ENCODE measurements at regions not wholly inside any gene's neighbourhood (a gene's known extent, or its start where the extent isn't known, plus 50 kb on each side); places are given as distances from the start of the nearest gene placed in this dataset.
A peak's percentile ranks its signal among the peaks of the same experiment; 100 is the strongest.
"Not testable (repeated sequence)": the region's sequence is repeated elsewhere in the genome, so short reads cannot be mapped to it uniquely, and the experiment has no call there.

- no peak for DNase-seq (ENCODE audit: low spot score)
Observed at GRCh38 chr10:29725133-29725720, 90.5 kb upstream of the SVIL start.

- DNase-seq (ENCODE audit: low spot score) = no peak
Observed at GRCh38 chr10:29723726-29724125, 89.0 kb upstream of the SVIL start.

DNA sequence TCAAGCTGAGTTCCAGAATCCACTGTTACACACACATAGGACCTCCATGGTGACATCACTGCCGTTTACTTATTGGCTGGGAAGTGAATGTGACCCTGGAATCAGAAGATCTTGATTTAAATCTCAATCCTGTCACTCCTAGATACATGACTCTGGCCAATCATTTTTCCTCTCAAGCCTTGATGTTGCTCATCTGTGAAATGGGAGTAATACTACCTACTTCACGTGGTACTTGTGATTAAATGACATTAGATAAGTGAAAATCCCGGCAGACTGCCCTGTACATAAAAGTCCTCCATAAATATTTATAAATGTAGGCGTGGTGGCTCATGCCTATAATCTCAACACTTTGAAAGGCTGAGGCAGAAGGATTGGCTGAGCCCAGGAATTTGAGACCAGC, 88.0 kb upstream of the SVIL start:
- no peak for DNase-seq (ENCODE audit: low spot score)

DNA sequence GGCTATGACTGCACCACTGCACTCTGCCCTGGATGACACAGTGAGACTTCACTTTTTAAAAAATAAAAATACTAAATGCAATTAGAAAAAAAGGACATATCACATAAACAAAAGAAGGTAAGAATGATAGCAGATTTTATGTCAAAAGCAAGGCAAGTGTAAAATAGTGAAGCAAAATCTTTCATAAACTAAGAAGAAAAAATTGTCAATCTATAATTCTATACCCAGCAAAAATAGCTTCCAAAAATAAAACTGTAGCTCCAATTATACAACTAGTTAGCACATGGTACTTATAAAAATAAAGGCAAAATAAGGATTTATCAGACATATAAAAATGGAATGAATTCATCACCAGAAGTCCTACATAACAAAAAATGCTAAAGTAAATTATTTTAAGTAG, 85.4 kb upstream of the SVIL start:
- DNase-seq (ENCODE audit: low spot score) = no peak

- no peak for DNase-seq (ENCODE audit: low spot score)
Observed at GRCh38 chr10:29719281-29719675, 84.5 kb upstream of the SVIL start.

GRCh38 chr10:29715296-29715695, 80.5 kb upstream of the SVIL start:
- no peak for DNase-seq (ENCODE audit: low spot score)

DNA sequence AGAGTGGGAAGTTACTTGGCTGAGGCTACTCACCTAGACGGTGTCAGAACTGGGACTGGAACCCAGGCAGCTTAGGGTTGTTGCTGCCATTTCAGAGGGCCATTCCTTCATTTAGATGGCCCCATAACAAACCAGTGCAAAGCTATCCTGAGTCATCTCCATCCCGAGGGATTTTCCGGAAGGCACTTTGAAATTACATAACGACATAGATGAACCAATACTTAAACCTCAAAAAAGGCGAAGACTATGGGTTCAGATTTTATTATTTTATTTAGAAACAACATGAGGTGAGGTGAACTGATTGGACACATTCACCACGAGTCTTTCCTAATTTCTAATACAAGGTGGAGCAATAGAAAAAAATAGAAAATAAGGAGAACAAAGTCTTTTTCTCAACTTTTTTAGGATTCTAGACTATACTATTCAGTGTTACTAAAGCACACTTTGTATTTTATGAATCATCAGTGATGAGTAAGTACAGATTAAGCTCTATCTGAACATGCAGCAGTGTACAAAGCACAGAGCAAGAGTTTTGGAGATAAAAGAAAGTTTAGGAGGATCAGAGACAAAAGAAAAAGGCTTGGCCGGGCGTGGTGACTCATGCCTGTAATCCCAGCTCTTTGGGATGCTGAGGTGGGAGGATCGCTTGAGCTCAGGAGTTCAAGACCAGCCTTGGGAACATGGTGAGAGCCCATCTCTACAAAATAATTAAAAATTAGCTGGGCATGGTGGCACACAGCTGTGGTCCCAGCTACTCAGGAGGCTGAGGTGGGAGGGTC, 79.5 kb upstream of the SVIL start:
- DNase-seq (ENCODE audit: low spot score) = no peak

GRCh38 chr10:29713450-29713849, 78.7 kb upstream of the SVIL start:
- no peak for DNase-seq (ENCODE audit: low spot score)

GRCh38 chr10:29712108-29712507, 77.3 kb upstream of the SVIL start:
- DNase-seq (ENCODE audit: low spot score) = no peak

DNA sequence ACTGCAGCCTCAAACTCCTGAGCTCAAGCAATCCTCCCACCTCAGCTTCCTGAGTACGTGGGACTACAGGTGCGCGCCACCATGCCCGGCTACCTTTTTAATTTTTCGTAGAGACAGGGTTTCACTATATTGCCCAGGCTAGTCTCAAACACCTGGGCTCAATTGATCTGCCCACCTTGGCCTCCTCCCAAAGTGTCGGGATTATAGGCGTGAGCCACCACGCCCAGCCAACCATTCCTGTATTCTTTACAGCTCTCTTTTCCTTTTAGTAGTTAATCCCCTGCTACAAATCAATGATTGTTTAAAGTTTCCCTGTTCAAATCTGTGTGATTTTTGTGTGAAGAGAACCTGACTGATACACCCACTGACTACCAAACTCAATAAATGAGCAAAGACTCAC, 75.4 kb upstream of the SVIL start:
- no peak for DNase-seq (ENCODE audit: low spot score)

- DNase-seq (ENCODE audit: low spot score) = no peak
Observed at GRCh38 chr10:29709484-29710002, 74.8 kb upstream of the SVIL start.

DNA sequence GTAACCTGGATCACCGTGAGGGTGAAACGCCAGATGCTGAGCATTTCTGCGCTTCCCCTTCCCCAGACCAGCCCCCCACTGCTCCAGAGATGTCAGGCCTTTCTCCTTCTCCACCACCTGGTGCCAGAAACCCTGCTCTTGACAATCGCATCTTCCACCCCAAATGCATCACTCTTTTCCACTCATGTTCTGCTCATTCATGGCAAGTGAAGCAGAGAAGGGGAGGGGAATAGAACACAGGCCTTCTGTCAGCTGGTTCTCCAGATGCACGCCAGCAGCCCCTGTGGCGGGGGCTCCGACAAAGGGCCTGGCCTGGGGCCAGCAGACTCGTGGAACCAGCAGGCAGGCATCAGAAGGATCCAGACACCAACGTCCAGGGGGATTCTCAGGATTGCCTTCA, 68.5 kb upstream of the SVIL start:
- DNase-seq (ENCODE audit: low spot score) = no peak

DNA sequence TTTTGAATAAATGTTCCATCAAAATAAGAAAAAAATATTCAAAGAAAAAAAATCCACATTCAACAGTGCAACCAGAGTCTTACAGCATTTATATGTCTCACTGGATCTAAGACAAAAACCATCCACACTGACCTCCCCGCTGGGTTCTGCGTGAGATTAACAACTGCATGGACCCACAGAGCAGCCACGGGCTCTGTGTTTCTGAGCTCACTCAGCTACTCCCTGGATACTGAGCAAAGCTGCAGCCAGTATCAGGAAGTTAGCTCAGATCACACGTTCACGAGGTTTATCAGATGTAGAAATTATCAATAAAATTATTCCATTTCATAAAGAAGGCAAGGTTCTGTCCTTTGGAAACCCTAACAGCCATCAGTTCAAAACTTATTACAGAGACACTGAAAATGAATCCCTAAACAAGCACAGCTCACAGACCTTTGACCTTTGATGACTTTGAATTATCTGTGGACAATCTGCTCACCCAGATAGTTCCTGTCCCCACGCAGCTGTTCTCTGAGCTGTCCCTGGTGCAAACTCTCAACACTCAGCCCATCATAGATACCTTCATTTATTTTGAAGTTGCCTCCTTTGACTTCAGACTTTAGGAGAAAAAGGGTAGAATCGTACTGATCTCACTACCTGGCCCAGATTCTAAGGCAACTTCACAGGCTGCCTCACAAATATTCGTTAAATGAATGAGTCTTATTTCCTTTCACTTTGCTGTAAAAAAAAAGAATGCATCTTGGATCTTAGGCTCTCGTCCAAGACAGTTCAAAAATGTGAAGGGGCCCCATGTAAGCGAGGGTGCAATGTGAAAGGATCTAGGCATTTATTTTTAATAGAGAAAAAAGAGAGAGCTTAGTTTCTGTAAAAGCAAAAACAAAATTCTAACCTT, 67.7 kb upstream of the SVIL start:
- DNase-seq (ENCODE audit: low spot score) = no peak

GRCh38 chr10:29701306-29701705, 66.5 kb upstream of the SVIL start:
- no peak for DNase-seq (ENCODE audit: low spot score)

GRCh38 chr10:29699621-29700020, 64.8 kb upstream of the SVIL start:
- no peak for DNase-seq (ENCODE audit: low spot score)

DNA sequence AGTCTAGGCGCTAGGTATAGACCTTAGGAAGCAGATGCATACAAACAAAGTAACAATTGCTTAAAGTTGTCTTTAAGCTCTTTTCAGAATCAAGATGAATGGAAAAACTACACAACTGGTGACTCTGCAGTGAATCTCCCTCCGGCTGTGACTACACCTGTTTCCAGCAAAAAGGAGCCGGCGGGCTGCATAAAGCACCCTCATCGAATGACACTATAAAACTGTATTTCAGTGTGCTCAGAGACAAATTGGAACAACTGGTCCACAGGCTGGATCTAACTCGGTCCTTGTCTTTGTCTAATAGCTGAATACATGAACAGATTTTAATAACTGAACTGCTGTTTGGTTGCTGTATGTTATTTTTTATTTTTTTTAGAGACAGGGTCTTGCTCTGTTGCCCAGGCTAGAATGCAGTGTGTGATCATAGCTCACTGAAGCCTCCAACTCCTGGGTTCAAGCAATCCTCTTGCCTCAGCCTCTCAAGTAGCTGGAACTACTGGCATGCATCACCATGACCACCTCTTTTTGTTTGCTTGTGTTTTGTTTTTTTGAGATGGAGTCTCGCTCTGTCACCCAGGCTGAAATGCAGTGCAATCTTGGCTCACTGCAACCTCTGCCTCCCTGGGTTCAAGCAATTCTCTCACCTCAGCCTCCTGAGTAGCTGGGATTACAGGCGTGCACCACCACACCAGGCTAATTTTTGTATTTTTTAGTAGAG, 64.2 kb upstream of the SVIL start:
- DNase-seq (ENCODE audit: low spot score) = no peak

DNA sequence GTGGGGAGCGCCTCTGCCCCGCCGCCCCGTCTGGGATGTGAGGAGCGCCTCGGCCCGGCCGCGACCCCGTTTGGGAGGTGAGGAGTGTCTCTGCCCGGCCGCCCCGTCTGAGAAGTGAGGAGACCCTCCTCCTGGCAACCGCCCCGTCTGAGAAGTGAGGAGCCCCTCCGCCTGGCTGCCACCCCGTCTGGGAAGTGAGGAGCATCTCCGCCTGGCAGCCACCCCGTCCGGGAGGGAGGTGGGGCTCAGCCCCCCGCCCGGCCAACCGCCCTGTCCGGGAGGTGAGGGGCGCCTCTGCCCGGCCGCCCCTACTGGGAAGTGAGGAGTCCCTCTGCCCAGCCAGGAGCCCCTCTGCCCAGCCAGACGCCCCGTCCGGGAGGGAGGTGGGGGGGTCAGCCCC, 61.8 kb upstream of the SVIL start:
- not testable (repeated sequence) for DNase-seq (ENCODE audit: low spot score)

DNA sequence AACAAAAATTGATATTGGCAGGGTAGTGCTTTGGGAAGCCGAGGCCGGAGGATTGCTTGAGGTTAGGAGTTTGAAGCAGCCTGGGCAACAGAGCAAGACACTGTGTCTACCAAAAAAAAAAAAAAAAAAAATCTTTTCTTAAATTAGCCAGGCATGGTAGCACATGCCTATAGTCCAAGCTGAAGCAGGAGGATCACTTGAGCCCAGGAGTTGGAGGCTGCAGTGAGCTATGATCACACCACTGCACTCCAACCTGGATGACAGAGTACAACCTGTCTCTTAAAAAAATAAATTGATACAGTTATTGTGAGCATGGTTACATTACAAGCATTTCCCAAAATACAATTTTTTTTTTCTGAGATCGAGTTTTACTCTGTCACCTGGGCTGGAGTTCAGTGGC, 59.4 kb upstream of the SVIL start:
- DNase-seq (ENCODE audit: low spot score) = no peak

DNA sequence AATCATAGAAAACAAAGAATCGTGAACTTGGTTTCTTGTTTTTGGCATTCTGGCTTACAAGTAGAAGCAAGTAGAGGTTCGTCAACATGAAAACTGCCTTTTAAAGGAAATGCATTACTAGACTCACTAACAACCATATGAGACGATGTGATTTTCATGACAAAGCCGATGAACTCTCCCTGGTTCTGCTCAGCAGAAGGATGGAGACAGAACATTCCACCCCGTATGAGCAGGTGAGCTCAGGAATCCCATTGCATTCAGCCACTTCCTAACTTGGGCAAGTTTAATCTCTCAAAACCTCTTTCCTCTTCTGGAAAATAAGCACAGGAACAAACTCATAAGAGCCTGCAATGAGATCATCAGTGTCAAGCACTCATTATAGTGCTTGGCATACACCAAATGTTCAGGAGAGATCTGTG, 57.4 kb upstream of the SVIL start:
- DNase-seq (ENCODE audit: low spot score) = no peak

GRCh38 chr10:29691564-29692072, 56.8 kb upstream of the SVIL start:
- no peak for DNase-seq (ENCODE audit: low spot score)

DNA sequence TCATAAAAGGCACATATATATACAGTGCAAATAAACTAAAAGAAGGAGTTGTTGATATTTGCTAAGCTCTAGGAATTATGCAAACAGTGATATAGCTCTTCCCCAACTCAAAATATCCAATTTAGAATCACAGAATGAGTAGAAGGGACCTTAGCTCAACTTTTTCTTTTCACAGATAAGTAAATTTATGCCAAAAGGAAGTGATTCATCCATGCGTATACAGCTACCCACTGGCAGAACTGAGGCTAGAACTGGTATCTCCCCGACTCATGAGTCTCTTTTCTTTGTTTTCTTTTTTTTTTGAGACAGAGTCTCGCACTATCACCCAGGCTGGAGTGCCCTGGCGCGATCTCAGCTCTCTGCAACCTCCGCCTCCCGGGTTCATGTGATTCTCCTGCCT, 54.2 kb upstream of the SVIL start:
- peak; percentile 40 for DNase-seq (ENCODE audit: low spot score)

DNA sequence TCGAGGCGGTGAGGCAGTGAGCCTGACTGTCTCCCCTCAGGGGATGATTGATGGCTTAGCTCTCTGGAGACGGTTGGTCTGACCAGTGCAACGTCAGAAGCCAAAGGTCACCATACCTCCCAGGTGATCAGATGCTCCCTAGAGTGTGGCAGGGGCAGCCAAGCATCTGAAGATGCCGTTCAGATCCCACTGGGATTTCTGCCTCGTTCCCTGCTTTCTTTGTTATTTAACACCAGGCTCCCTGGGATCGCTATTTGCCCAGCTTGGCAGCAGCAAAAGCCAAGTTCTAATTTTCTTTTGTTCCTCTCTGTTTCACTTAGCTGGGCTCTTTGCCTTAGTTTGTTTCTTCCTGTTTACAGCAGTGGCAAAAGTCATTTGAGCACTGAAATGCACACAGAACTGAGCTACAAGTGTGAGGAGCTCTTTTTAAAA, 53.5 kb upstream of the SVIL start:
- DNase-seq (ENCODE audit: low spot score) = no peak
